H1 (cell line): ENCODE measurements at regions not wholly inside any gene's neighbourhood (a gene's known extent, or its start where the extent isn't known, plus 50 kb on each side); places are given as distances from the start of the nearest gene placed in this dataset.

ENCODE experiments used
- CTCF ChIA-PET: fragments of 300-600 bp; sonication (Branson Sonifier 250); formaldehyde crosslinking; loops from one replicate; lab custom pipeline; 2021; ENCODE audit not compliant: partially characterized antibody; lab: Charles Lee
- POLR2A ChIA-PET: fragments of 300-600 bp; sonication (Branson Sonifier 250); formaldehyde crosslinking; loops from one replicate; lab custom pipeline; 2021; ENCODE audit warnings: inconsistent platforms; ENCODE audit not compliant: partially characterized antibody; lab: Charles Lee
- DNase-seq, 2 experiments: peaks; one replicate each; pipeline versions ENCODE4 v3.0.0 to v3.0.0-alpha.2; 2010 to 2022; ENCODE audit warnings: low spot score in 2 of 2, low read depth in 1 of 2, mixed read lengths in 1 of 2
- FAIRE-seq: peaks from 2 replicates; lab custom pipeline; 2011; peaks lifted over from hg19 to GRCh38; lab: Jason Lieb, UNC
- H2AFZ ChIP-seq: 2 replicates; pipeline ENCODE4 v1.8.1; 2012; ENCODE audit warnings: low read length, inconsistent platforms
- H2AK5ac ChIP-seq: 2 replicates; pipeline ENCODE4 v1.6.1; 2013; ENCODE audit warnings: low read depth, low read length
- H2BK120ac ChIP-seq: replicated peaks from 2 replicates; pipeline ENCODE3; 2013; ENCODE audit warnings: low read depth, low read length, inconsistent platforms
- H2BK12ac ChIP-seq: 2 replicates; pipeline ENCODE4 v1.6.1; 2013; ENCODE audit warnings: low read depth, low read length
- H2BK15ac ChIP-seq: 2 replicates; pipeline ENCODE4 v1.6.1; 2013; ENCODE audit warnings: low read length
- H2BK20ac ChIP-seq: 2 replicates; pipeline ENCODE4 v1.6.1; 2013; ENCODE audit warnings: low read length
- H2BK5ac ChIP-seq: 2 replicates; pipeline ENCODE4 v1.6.1; 2013; ENCODE audit warnings: low read depth, low read length
- H3K14ac ChIP-seq: 2 replicates; pipeline ENCODE4 v1.6.1; 2013; ENCODE audit warnings: inconsistent platforms; ENCODE audit not compliant: insufficient read length
- H3K18ac ChIP-seq: 2 replicates; pipeline ENCODE4 v1.6.1; 2013; ENCODE audit warnings: low read length; ENCODE audit errors: extremely low read depth
- H3K23ac ChIP-seq: 2 replicates; pipeline ENCODE4 v1.6.1; 2013; ENCODE audit warnings: inconsistent platforms; ENCODE audit not compliant: insufficient read length
- H3K23me2 ChIP-seq: 2 replicates; pipeline ENCODE4 v1.6.1; 2013; ENCODE audit warnings: low read depth, low read length
- H3K27ac ChIP-seq: 2 replicates; pipeline ENCODE4 v1.6.1; 2011; ENCODE audit warnings: low read depth, low read length, inconsistent platforms
- H3K27me3 ChIP-seq, 4 experiments: replicated peaks in 1 of 4; 1 replicate in 1 of 4; 2 replicates in 3 of 4; pipeline versions ENCODE4 v1.6.1 to v1.8.1; 2011 to 2013; ENCODE audit warnings: low read length in 3 of 4, mild to moderate bottlenecking in 3 of 4, inconsistent platforms in 2 of 4, mixed read lengths in 2 of 4, moderate library complexity in 1 of 4; ENCODE audit not compliant: control insufficient read depth in 3 of 4, insufficient read depth in 3 of 4; ENCODE audit errors: extremely low read depth in 1 of 4
- H3K36me3 ChIP-seq, 4 experiments: 2 replicates each; pipeline versions ENCODE4 v1.6.1 to v1.8.1; 2011 to 2013; ENCODE audit warnings: mild to moderate bottlenecking in 4 of 4, low read length in 3 of 4, moderate library complexity in 2 of 4, control low read depth in 1 of 4, inconsistent platforms in 1 of 4; ENCODE audit not compliant: insufficient read depth in 4 of 4, control insufficient read depth in 2 of 4
- H3K4ac ChIP-seq: replicated peaks from 2 replicates; pipeline ENCODE3; 2013; ENCODE audit warnings: low read length, low read depth, mixed read lengths, inconsistent platforms; ENCODE audit not compliant: insufficient read length
- H3K4me1 ChIP-seq, 4 experiments: replicated peaks in 1 of 4; 1 replicate in 1 of 4; 2 replicates in 3 of 4; pipeline versions ENCODE4 v1.6.1 to v1.8.1; 2011 to 2013; ENCODE audit warnings: low read length in 3 of 4, inconsistent platforms in 2 of 4, mixed read lengths in 1 of 4; ENCODE audit not compliant: insufficient read depth in 4 of 4, control insufficient read depth in 3 of 4
- H3K4me2 ChIP-seq, 2 experiments: 2 replicates each; pipeline versions ENCODE4 v1.6.1 to v1.8.1; 2011 to 2013; ENCODE audit warnings: low read depth in 2 of 2, low read length in 2 of 2, control low read depth in 1 of 2, inconsistent platforms in 1 of 2, mild to moderate bottlenecking in 1 of 2; ENCODE audit not compliant: insufficient read depth in 1 of 2
- H3K4me3 ChIP-seq, 4 experiments: fragments of 200-600, 300-600 bp in 1 of 4; sonication (generic), shearing (Covaris generic), sonication (Bioruptor Twin) in 1 of 4; 2 replicates each; pipeline versions ENCODE4 v1.5.1 to v1.8.1; 2011 to 2016; ENCODE audit warnings: low read length in 4 of 4, low read depth in 3 of 4, control low read depth in 2 of 4, inconsistent platforms in 2 of 4, mild to moderate bottlenecking in 2 of 4, mixed read lengths in 1 of 4, moderate library complexity in 1 of 4; ENCODE audit not compliant: insufficient read depth in 2 of 4; ENCODE audit errors: extremely low read depth in 1 of 4
- H3K56ac ChIP-seq: replicated peaks from 2 replicates; pipeline ENCODE3; 2013; ENCODE audit warnings: low read depth, mild to moderate bottlenecking, mixed read lengths, low read length, inconsistent platforms; ENCODE audit not compliant: insufficient read length
- H3K79me1 ChIP-seq: 2 replicates; pipeline ENCODE4 v1.6.1; 2013; ENCODE audit warnings: low read depth, low read length, control low read depth
- H3K79me2 ChIP-seq, 2 experiments: 2 replicates each; pipeline versions ENCODE4 v1.6.1 to v1.8.1; 2012 to 2013; ENCODE audit warnings: low read length in 2 of 2, mild to moderate bottlenecking in 2 of 2, inconsistent platforms in 1 of 2; ENCODE audit not compliant: insufficient read depth in 2 of 2, control insufficient read depth in 1 of 2
- H3K9ac ChIP-seq, 4 experiments: replicated peaks in 1 of 4; 1 replicate in 1 of 4; 2 replicates in 3 of 4; pipeline versions ENCODE4 v1.6.1 to v1.8.1; 2011 to 2013; ENCODE audit warnings: low read depth in 3 of 4, low read length in 3 of 4, control low read depth in 2 of 4, mild to moderate bottlenecking in 2 of 4, moderate library complexity in 2 of 4, inconsistent platforms in 1 of 4; ENCODE audit errors: extremely low read depth in 1 of 4
- H3K9me3 ChIP-seq, 2 experiments: 2 replicates each; pipeline versions ENCODE4 v1.6.1 to v1.8.1; 2012 to 2013; ENCODE audit warnings: mild to moderate bottlenecking in 2 of 2, moderate library complexity in 2 of 2, control low read depth in 1 of 2, inconsistent platforms in 1 of 2, low read depth in 1 of 2, low read length in 1 of 2, mixed read lengths in 1 of 2; ENCODE audit not compliant: insufficient read depth in 2 of 2
- H4K20me1 ChIP-seq, 2 experiments: replicated peaks in 1 of 2; 2 replicates each; pipeline versions ENCODE3 to v1.8.1; 2011 to 2013; ENCODE audit warnings: inconsistent platforms in 2 of 2, low read length in 2 of 2, mild to moderate bottlenecking in 1 of 2; ENCODE audit not compliant: insufficient read depth in 2 of 2, control insufficient read depth in 1 of 2
- H4K5ac ChIP-seq: 2 replicates; pipeline ENCODE4 v1.6.1; 2013; ENCODE audit warnings: low read length, low read depth, mixed read lengths, inconsistent platforms; ENCODE audit not compliant: insufficient read length
- H4K8ac ChIP-seq: 2 replicates; pipeline ENCODE4 v1.8.0; 2013; ENCODE audit warnings: mild to moderate bottlenecking, moderate library complexity, low read length, inconsistent platforms; ENCODE audit not compliant: insufficient read depth; ENCODE audit errors: extremely low read depth
- H4K91ac ChIP-seq: replicated peaks from 2 replicates; pipeline ENCODE3; 2013; ENCODE audit warnings: low read length, mixed read lengths, inconsistent platforms; ENCODE audit not compliant: insufficient read length
- ATF3 ChIP-seq: IDR thresholded peaks from 2 replicates; pipeline ENCODE4 v1.6.1; 2011; ENCODE audit warnings: low read depth, mild to moderate bottlenecking, low read length; ENCODE audit not compliant: insufficient read depth
- CBX8 ChIP-seq: fragments of 300-800, 300-1000 bp; sonication (generic); IDR thresholded peaks from 2 replicates; pipeline ENCODE4 v1.7.1; 2016; ENCODE audit warnings: low read depth, low read length, borderline replicate concordance
- EGR1 ChIP-seq: IDR thresholded peaks from 2 replicates; pipeline ENCODE4 v1.6.1; 2011; ENCODE audit warnings: low read depth, low read length, borderline replicate concordance
- EZH2 ChIP-seq: fragments of 200-600 bp; sonication (generic); IDR thresholded peaks from 2 replicates; pipeline ENCODE4 v1.7.1; 2012; ENCODE audit warnings: low read depth, mild to moderate bottlenecking, moderate library complexity, low read length, inconsistent platforms; ENCODE audit not compliant: severe bottlenecking
- KDM1A ChIP-seq: fragments of 200-600, 300-600 bp; sonication (generic); IDR thresholded peaks from 2 replicates; pipeline ENCODE4 v1.7.1; 2016; ENCODE audit warnings: mild to moderate bottlenecking, low read length, borderline replicate concordance
- KDM5A ChIP-seq: fragments of 200-600 bp; IDR thresholded peaks from 2 replicates; pipeline ENCODE4 v1.7.1; 2012; ENCODE audit warnings: mild to moderate bottlenecking, low read length, inconsistent platforms, mixed read lengths
- RNF2 ChIP-seq: fragments of 200-900, 300-1000 bp; sonication (generic); IDR thresholded peaks from 2 replicates; pipeline ENCODE4 v1.7.1; 2016; ENCODE audit warnings: borderline replicate concordance, low read depth, mild to moderate bottlenecking, antibody characterized with exemption, low read length; ENCODE audit not compliant: poor library complexity, severe bottlenecking; ENCODE audit errors: missing control alignments
- SIRT6 ChIP-seq: IDR thresholded peaks from one replicate; pipeline ENCODE4 v1.7.1; 2012; ENCODE audit warnings: low read length, inconsistent platforms
- SP1 ChIP-seq: IDR thresholded peaks from 2 replicates; pipeline ENCODE4 v1.6.1; 2011; ENCODE audit warnings: low read depth, low read length
- TAF1 ChIP-seq: IDR thresholded peaks from 2 replicates; pipeline ENCODE4 v1.6.1; 2011; ENCODE audit warnings: mild to moderate bottlenecking, low read depth, low read length
- WGBS, 2 experiments: shearing (Covaris generic) in 1 of 2; methylation state at CpG; one replicate each; pipeline versions ENCODE4 v1.1.6 to v1.1.7; 2013 to 2015; ENCODE audit warnings: low lambda C conversion rate in 2 of 2, mixed read lengths in 2 of 2, inconsistent platforms in 1 of 2, low coverage in 1 of 2, missing lambda C conversion rate in 1 of 2; ENCODE audit not compliant: insufficient replicate concordance in 2 of 2, insufficient coverage in 1 of 2, insufficient read length in 1 of 2; ENCODE audit errors: extremely low coverage in 1 of 2, missing lambda C conversion rate in 1 of 2; 5-methylcytosine and 5-hydroxymethylcytosine counted together

- no peaks in the 10 kb centered on the region for H3K4me1 ChIP-seq
- no peak overlapping the region for H3K27ac ChIP-seq
- no peaks in the 10 kb centered on the region for H3K36me3 ChIP-seq
- H3K4me3 ChIP-seq, result no peak overlapping the region
- no peak overlapping the region for H3K56ac ChIP-seq
- H2BK20ac ChIP-seq, result no peak overlapping the region
- no peak overlapping the region for H2AK5ac ChIP-seq
- H3K4me2 ChIP-seq, result no peak overlapping the region
- no peaks in the 10 kb centered on the region for H3K9me3 ChIP-seq
- 76% methylated on average over 10 of the region's 10 CpGs; no CpG with 5 or more reads in 1 of the 2 experiments for WGBS, 2 experiments
- H4K8ac ChIP-seq, result no peak overlapping the region
- no peak for DNase-seq
- H3K4ac ChIP-seq, result no peak overlapping the region
- no peak overlapping the region for H3K14ac ChIP-seq
- no peak overlapping the region for H2BK12ac ChIP-seq
- no peak overlapping the region for H3K23ac ChIP-seq
- no peak overlapping the region for H2BK15ac ChIP-seq
- no peak overlapping the region for H2BK120ac ChIP-seq
- H3K23me2 ChIP-seq, result no peaks in the 10 kb centered on the region
- FAIRE-seq, result no peak
- no peaks in the 10 kb centered on the region for H4K20me1 ChIP-seq
- H4K5ac ChIP-seq, result no peak overlapping the region
- no peaks in the 10 kb centered on the region for H3K79me2 ChIP-seq
- no peak overlapping the region for H3K18ac ChIP-seq
- no peaks in the 10 kb centered on the region for H3K79me1 ChIP-seq
- H4K91ac ChIP-seq, result no peak overlapping the region
- no peaks in the 10 kb centered on the region for H3K27me3 ChIP-seq
- H2AFZ ChIP-seq, result no peak overlapping the region
- ChIA-PET POLR2A (no interaction called here), CTCF (interaction anchor here (0.9 to 1.2 kb wide), 3 partner anchors 10 to 408 kb away, joined by 3 to 5 read pairs (median 4); no protein-coding TSS in a partner anchor)
- no peak overlapping the region for H3K9ac ChIP-seq
- no peak overlapping the region for H2BK5ac ChIP-seq
- TF ChIP-seq KDM1A (no peak), EGR1 (no peak), SIRT6 (no peak), KDM5A (no peak), SP1 (no peak), EZH2 (no peak), CBX8 (no peak), TAF1 (no peak), RNF2 (no peak), ATF3 (no peak)
Observed at GRCh38 chr3:176951586-176952292, 245.5 kb downstream of the TBL1XR1 start.
